ENCODE measurements at regions not wholly inside any gene's neighbourhood (a gene's known extent, or its start where the extent isn't known, plus 50 kb on each side); places are given as distances from the start of the nearest gene placed in this dataset.

DNA sequence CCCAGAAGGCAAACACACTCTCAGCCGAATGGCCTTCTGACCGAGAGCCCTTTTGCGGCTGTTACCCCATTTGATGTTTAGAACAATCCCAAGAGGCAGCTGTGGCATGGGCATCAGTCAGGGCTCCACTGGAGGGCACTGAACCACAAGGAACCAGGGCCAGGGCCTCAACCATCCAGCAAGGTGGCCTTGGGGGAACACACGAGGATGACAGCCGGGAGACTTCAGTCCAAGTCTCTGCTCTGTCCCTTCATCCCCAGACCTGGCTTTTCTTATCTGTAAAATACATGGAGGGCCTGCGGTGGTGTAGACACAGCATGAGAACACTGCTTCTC, 63.6 kb upstream of the INSIG1 start:
- TF ChIP-seq, protein P1, sequence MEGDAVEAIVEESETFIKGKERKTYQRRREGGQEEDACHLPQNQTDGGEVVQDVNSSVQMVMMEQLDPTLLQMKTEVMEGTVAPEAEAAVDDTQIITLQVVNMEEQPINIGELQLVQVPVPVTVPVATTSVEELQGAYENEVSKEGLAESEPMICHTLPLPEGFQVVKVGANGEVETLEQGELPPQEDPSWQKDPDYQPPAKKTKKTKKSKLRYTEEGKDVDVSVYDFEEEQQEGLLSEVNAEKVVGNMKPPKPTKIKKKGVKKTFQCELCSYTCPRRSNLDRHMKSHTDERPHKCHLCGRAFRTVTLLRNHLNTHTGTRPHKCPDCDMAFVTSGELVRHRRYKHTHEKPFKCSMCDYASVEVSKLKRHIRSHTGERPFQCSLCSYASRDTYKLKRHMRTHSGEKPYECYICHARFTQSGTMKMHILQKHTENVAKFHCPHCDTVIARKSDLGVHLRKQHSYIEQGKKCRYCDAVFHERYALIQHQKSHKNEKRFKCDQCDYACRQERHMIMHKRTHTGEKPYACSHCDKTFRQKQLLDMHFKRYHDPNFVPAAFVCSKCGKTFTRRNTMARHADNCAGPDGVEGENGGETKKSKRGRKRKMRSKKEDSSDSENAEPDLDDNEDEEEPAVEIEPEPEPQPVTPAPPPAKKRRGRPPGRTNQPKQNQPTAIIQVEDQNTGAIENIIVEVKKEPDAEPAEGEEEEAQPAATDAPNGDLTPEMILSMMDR (IDR thresholded peaks at IDR 0.05): peak in 2 of 6 experiments; percentile 6 to 7
- no peak for TF ChIP-seq POLR2A (IDR thresholded peaks at IDR 0.05)

All from Peyer's patch (tissue), 4 donors.